H9 (cell line): ENCODE measurements at regions not wholly inside any gene's neighbourhood (a gene's known extent, or its start where the extent isn't known, plus 50 kb on each side); places are given as distances from the start of the nearest gene placed in this dataset.

Experiments
- DNase-seq: peaks from one replicate; pipeline ENCODE4 v3.0.0-alpha.2; 2017
- H2AFZ ChIP-seq: one replicate; pipeline ENCODE4 v1.6.1; 2013; ENCODE audit warnings: mild to moderate bottlenecking, low read length, control low read depth, moderate library complexity
- H2AK5ac ChIP-seq: 2 replicates; pipeline ENCODE4 v1.6.1; 2013; ENCODE audit warnings: low read length, control low read depth, mixed read lengths; ENCODE audit not compliant: insufficient read length
- H2BK120ac ChIP-seq: one replicate; pipeline ENCODE4 v1.6.1; 2013; ENCODE audit warnings: low read depth, mild to moderate bottlenecking, low read length, control low read depth, inconsistent platforms; ENCODE audit not compliant: poor library complexity, severe bottlenecking
- H2BK12ac ChIP-seq: 2 replicates; pipeline ENCODE4 v1.6.1; 2013; ENCODE audit warnings: low read length, control low read depth, mixed read lengths, low read depth; ENCODE audit not compliant: insufficient read length
- H2BK15ac ChIP-seq: 2 replicates; pipeline ENCODE4 v1.6.1; 2013; ENCODE audit warnings: low read depth, low read length, control low read depth
- H2BK20ac ChIP-seq: one replicate; pipeline ENCODE4 v1.6.1; 2013; ENCODE audit warnings: low read depth, mild to moderate bottlenecking, low read length, control low read depth, inconsistent platforms; ENCODE audit not compliant: poor library complexity, severe bottlenecking
- H2BK5ac ChIP-seq: 2 replicates; pipeline ENCODE4 v1.6.1; 2013; ENCODE audit warnings: low read length, control low read depth, mixed read lengths; ENCODE audit not compliant: insufficient read length
- H3K14ac ChIP-seq: 2 replicates; pipeline ENCODE4 v1.6.1; 2013; ENCODE audit warnings: low read length, control low read depth; ENCODE audit not compliant: insufficient read depth
- H3K18ac ChIP-seq: 2 replicates; pipeline ENCODE4 v1.6.1; 2013; ENCODE audit warnings: low read depth, mild to moderate bottlenecking, mixed read lengths, low read length, control low read depth; ENCODE audit not compliant: insufficient read length
- H3K23ac ChIP-seq: 2 replicates; pipeline ENCODE4 v1.6.1; 2013; ENCODE audit warnings: low read length, control low read depth, mixed read lengths, low read depth; ENCODE audit not compliant: insufficient read length
- H3K23me2 ChIP-seq: 2 replicates; pipeline ENCODE4 v1.6.1; 2013; ENCODE audit warnings: low read depth, mild to moderate bottlenecking, mixed read lengths, low read length, control low read depth; ENCODE audit not compliant: insufficient read length, poor library complexity, severe bottlenecking
- H3K27ac ChIP-seq: 2 replicates; pipeline ENCODE4 v1.5.1; 2013; ENCODE audit warnings: low read length, control low read depth, mixed read lengths, low read depth; ENCODE audit not compliant: insufficient read length
- H3K27me3 ChIP-seq: 2 replicates; pipeline ENCODE4 v1.6.1; 2013; ENCODE audit warnings: low read length, control low read depth, inconsistent platforms; ENCODE audit not compliant: insufficient read depth
- H3K4ac ChIP-seq: 2 replicates; pipeline ENCODE4 v1.6.1; 2013; ENCODE audit warnings: low read depth, mild to moderate bottlenecking, control low read depth, inconsistent platforms, low read length, moderate library complexity
- H3K4me1 ChIP-seq: 2 replicates; pipeline ENCODE4 v1.6.1; 2013; ENCODE audit warnings: low read length, control low read depth, inconsistent platforms; ENCODE audit not compliant: insufficient read depth
- H3K4me2 ChIP-seq: 2 replicates; pipeline ENCODE4 v1.6.1; 2013; ENCODE audit warnings: low read length, control low read depth, mixed read lengths; ENCODE audit not compliant: insufficient read length, insufficient read depth
- H3K56ac ChIP-seq: 2 replicates; pipeline ENCODE4 v1.6.1; 2013; ENCODE audit warnings: low read depth, mild to moderate bottlenecking, mixed read lengths, low read length, control low read depth; ENCODE audit not compliant: insufficient read length
- H3K79me1 ChIP-seq: 2 replicates; pipeline ENCODE4 v1.6.1; 2013; ENCODE audit warnings: low read depth, mild to moderate bottlenecking, moderate library complexity, low read length, control low read depth, inconsistent platforms; ENCODE audit not compliant: insufficient read depth, poor library complexity, severe bottlenecking
- H3K79me2 ChIP-seq: 2 replicates; pipeline ENCODE4 v1.6.1; 2013; ENCODE audit warnings: low read length, control low read depth, inconsistent platforms; ENCODE audit not compliant: insufficient read depth
- H3K9ac ChIP-seq: 2 replicates; pipeline ENCODE4 v1.6.1; 2013; ENCODE audit warnings: low read length, control low read depth, mixed read lengths; ENCODE audit not compliant: insufficient read length; ENCODE audit errors: extremely low read depth
- H3K9me3 ChIP-seq: one replicate; pipeline ENCODE4 v1.6.1; 2013; ENCODE audit warnings: low read depth, low read length, inconsistent platforms; ENCODE audit not compliant: control insufficient read depth
- H3T11ph ChIP-seq: one replicate; pipeline ENCODE4 v1.6.1; 2013; ENCODE audit warnings: mild to moderate bottlenecking, low read length, control low read depth, inconsistent platforms
- H4K20me1 ChIP-seq: one replicate; pipeline ENCODE4 v1.6.1; 2013; ENCODE audit not compliant: control insufficient read depth, insufficient read length, insufficient read depth
- H4K5ac ChIP-seq: 2 replicates; pipeline ENCODE4 v1.6.1; 2013; ENCODE audit warnings: low read depth, mild to moderate bottlenecking, mixed read lengths, low read length, control low read depth; ENCODE audit not compliant: insufficient read length
- H4K8ac ChIP-seq: replicated peaks from 2 replicates; pipeline ENCODE4 v1.6.1; 2013; ENCODE audit warnings: low read length, control low read depth, mixed read lengths, low read depth; ENCODE audit not compliant: insufficient read length
- H4K91ac ChIP-seq: 2 replicates; pipeline ENCODE4 v1.6.1; 2013; ENCODE audit warnings: low read depth, mild to moderate bottlenecking, moderate library complexity, mixed read lengths, low read length, control low read depth; ENCODE audit not compliant: insufficient read length
- H3K27ac Mint-ChIP-seq, 3 experiments: 2 replicates in 2 of 3; 3 replicates in 1 of 3; pipeline ENCODE4 v1.8.0; 2020 to 2021; ENCODE audit warnings: mixed read lengths in 3 of 3, mild to moderate bottlenecking in 1 of 3, moderate library complexity in 1 of 3
- H3K27me3 Mint-ChIP-seq: 2 replicates; pipeline ENCODE4 v1.8.0; 2021; ENCODE audit warnings: low read depth, mild to moderate bottlenecking, moderate library complexity, mixed read lengths
- H3K36me3 Mint-ChIP-seq, 3 experiments: 2 replicates in 2 of 3; 3 replicates in 1 of 3; pipeline ENCODE4 v1.8.0; 2020 to 2021; ENCODE audit warnings: low read depth in 3 of 3, mixed read lengths in 3 of 3; ENCODE audit not compliant: insufficient read depth in 1 of 3
- H3K4me1 Mint-ChIP-seq, 2 experiments: 2 replicates each; pipeline ENCODE4 v1.8.0; 2020; ENCODE audit warnings: mixed read lengths in 2 of 2
- H3K4me3 Mint-ChIP-seq, 2 experiments: 2 replicates in 1 of 2; 3 replicates in 1 of 2; pipeline ENCODE4 v1.8.0; 2020 to 2021; ENCODE audit warnings: mild to moderate bottlenecking in 2 of 2, mixed read lengths in 2 of 2, moderate library complexity in 1 of 2
- H3K9me3 Mint-ChIP-seq, 2 experiments: 2 replicates in 1 of 2; 3 replicates in 1 of 2; pipeline ENCODE4 v1.8.0; 2020; ENCODE audit warnings: mild to moderate bottlenecking in 2 of 2, mixed read lengths in 2 of 2, moderate library complexity in 1 of 2
- CTCF ChIP-seq: fragments of 200-600 bp; sonication (generic); conservative IDR thresholded peaks from 3 replicates; pipeline ENCODE4 v1.8.0; 2021; ENCODE audit warnings: antibody characterized with exemption, mild to moderate bottlenecking
- WGBS: extraction: QIAGEN DNeasy Blood & Tissue Kit; methylation state at CpG from one replicate; pipeline ENCODE4 v1.1.7; 2013; ENCODE audit warnings: missing lambda C conversion rate, low lambda C conversion rate, mixed read lengths; ENCODE audit not compliant: insufficient read length; ENCODE audit errors: extremely low coverage; 5-methylcytosine and 5-hydroxymethylcytosine counted together

DNA sequence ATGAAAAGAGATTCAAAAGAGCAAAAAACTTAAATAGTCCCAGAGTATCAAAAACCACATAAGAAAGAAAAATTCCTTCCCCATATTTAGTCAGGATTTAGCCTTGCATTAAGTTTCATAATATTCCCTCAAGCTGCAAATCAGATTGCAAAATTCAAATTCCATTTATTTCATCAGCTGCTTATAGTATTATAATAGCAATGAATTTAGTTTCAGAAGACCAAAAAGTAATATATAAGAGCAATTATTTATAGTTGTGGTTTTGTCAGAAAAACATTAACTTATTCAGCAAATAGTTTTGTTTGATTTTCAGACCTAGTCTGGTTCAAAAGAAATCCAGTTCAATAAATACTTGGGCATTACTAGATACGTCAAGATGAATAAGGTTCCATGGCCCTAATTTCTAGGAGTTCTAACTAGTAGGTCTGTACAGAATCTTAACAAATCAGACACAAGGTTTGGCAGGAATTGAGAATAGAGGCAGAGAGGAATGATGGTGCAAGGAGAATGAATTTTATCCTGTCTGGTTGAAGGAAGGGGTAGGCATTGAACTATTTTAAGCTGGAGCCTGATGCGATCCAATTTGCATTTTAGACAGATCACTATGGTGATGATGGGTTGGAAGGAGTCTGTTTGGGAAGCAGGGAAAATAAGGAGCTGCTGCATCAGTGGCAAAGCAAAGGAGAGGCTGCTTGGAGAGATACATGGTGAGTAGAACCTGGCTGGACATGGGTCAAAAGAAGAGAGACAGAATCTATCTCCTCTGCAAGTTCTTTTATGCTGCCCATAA is 163.9 kb upstream of the STXBP5 start:
- Histone ChIP-seq H3K27ac (no peak overlapping the region), H3K23me2 (no peaks in the 10 kb centered on the region), H3K4me1 (no peaks in the 10 kb centered on the region; the same call in 1 of the 2 replicates), H3K9ac (no peak overlapping the region), H2BK120ac (no peak overlapping the region), H2BK15ac (no peak overlapping the region), H2BK12ac (no peak overlapping the region), H3K27me3 (no peaks in the 10 kb centered on the region), H3K9me3 (no peaks in the 10 kb centered on the region), H3K79me1 (no peaks in the 10 kb centered on the region), H2AFZ (no peak overlapping the region), H4K5ac (no peak overlapping the region), H3K56ac (no peak overlapping the region), H3K79me2 (no peaks in the 10 kb centered on the region), H3T11ph (no peak overlapping the region), H4K20me1 (no peaks in the 10 kb centered on the region), H2BK5ac (no peak overlapping the region), H3K4me2 (no peak overlapping the region), H3K23ac (no peak overlapping the region), H3K4ac (no peak overlapping the region), H3K14ac (no peak overlapping the region), H2BK20ac (no peak overlapping the region), H4K91ac (no peak overlapping the region), H3K18ac (no peak overlapping the region), H2AK5ac (no peak overlapping the region), H4K8ac (no peak overlapping the region)
- Mint-ChIP-seq H3K4me3 (no peak overlapping the region), H3K4me1 (peaks cover 11% of the 10 kb centered on the region in 2 experiments), H3K9me3 (peaks cover 9 to 19% of the 10 kb centered on the region in 2 experiments), H3K27me3 (no peaks in the 10 kb centered on the region), H3K36me3 (peaks cover 0 to 17% (median 11%) of the 10 kb centered on the region in 3 experiments; a peak in 6 of 7 replicates), H3K27ac (no peak overlapping the region)
- DNase-seq = no peak
- no peak for TF ChIP-seq CTCF
- no CpG with 5 or more reads among the region's 2 CpGs for WGBS
